ENCODE measurements at regions not wholly inside any gene's neighbourhood (a gene's known extent, or its start where the extent isn't known, plus 50 kb on each side); places are given as distances from the start of the nearest gene placed in this dataset.

GRCh38 chr17:34728771-34729310 is 149.5 kb downstream of the TMEM132E start:
- intact Hi-C loops (cut with micrococcal nuclease) = no loop called here
- no peaks in the 10 kb centered on the region for H3K9me3 ChIP-seq (ENCODE audit: control insufficient read depth in 1 of 2, low read length in 2 of 2)

DNA sequence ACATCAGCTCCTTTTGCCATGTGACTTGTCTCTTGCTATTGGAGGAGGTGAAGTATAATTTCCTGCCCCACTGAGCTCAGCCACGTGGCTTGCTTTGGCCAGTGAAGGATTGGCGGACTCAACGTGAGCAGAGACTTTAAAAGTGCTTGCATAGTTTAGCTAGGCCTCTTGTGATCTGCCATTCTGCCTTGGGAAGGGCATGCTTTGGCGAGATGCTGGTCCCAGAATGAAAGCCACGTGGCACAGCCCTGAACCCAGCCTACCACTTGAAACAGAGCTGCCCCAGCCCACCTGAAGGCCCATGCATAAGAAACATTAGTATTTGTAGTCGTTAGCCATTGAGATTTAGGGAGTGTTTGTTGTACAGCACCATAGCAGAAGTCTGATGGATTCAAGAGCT is 148.2 kb downstream of the TMEM132E start:
- CTCF ChIA-PET (ENCODE audit: partially characterized antibody) = no interaction called here
- Histone ChIP-seq H3K9me3 (ENCODE audit: control insufficient read depth in 1 of 2, low read length in 2 of 2) (no peaks in the 10 kb centered on the region), H3K4me1 (ENCODE audit: insufficient read depth, low read length) (no peaks in the 10 kb centered on the region), H3K4me3 (ENCODE audit: low read length in 2 of 2) (no peak overlapping the region), H3K36me3 (ENCODE audit: insufficient read depth, low read length) (no peaks in the 10 kb centered on the region), H3K27me3 (ENCODE audit: insufficient read depth, low read length) (no peaks in the 10 kb centered on the region), H3K27ac (ENCODE audit: low read depth, low read length) (no peak overlapping the region)
- intact Hi-C loops (cut with micrococcal nuclease) = no loop called here
- Mint-ChIP-seq H3K27ac (no peak overlapping the region), H3K4me3 (no peak overlapping the region), H3K4me1 (no peaks in the 10 kb centered on the region), H3K9me3 (peaks cover 0 to 7% (median 4%) of the 10 kb centered on the region in 8 donors), H3K36me3 (no peaks in the 10 kb centered on the region), H3K27me3 (peaks cover 8 to 16% of the 10 kb centered on the region in 2 donors)
- POLR2A ChIA-PET (ENCODE audit: partially characterized antibody) = no interaction called here
- DNase-seq = no peak

More at GRCh38 chr17:34728771-34729310, 149.5 kb downstream of the TMEM132E start:
- Mint-ChIP-seq H3K4me3 (no peak overlapping the region), H3K27ac (no peak overlapping the region), H3K9me3 (peaks cover 0 to 7% (median 4%) of the 10 kb centered on the region in 8 donors), H3K36me3 (no peaks in the 10 kb centered on the region), H3K27me3 (peaks cover 8 to 16% of the 10 kb centered on the region in 2 donors), H3K4me1 (no peaks in the 10 kb centered on the region)
- Histone ChIP-seq H3K4me3 (ENCODE audit: low read length in 2 of 2) (no peak overlapping the region), H3K4me1 (ENCODE audit: insufficient read depth, low read length) (no peaks in the 10 kb centered on the region), H3K36me3 (ENCODE audit: insufficient read depth, low read length) (no peaks in the 10 kb centered on the region), H3K27ac (ENCODE audit: low read depth, low read length) (no peak overlapping the region), H3K27me3 (ENCODE audit: insufficient read depth, low read length) (no peaks in the 10 kb centered on the region)
- no peak for DNase-seq
- CTCF ChIA-PET (ENCODE audit: partially characterized antibody) = no interaction called here
- POLR2A ChIA-PET (ENCODE audit: partially characterized antibody) = no interaction called here

DNA sequence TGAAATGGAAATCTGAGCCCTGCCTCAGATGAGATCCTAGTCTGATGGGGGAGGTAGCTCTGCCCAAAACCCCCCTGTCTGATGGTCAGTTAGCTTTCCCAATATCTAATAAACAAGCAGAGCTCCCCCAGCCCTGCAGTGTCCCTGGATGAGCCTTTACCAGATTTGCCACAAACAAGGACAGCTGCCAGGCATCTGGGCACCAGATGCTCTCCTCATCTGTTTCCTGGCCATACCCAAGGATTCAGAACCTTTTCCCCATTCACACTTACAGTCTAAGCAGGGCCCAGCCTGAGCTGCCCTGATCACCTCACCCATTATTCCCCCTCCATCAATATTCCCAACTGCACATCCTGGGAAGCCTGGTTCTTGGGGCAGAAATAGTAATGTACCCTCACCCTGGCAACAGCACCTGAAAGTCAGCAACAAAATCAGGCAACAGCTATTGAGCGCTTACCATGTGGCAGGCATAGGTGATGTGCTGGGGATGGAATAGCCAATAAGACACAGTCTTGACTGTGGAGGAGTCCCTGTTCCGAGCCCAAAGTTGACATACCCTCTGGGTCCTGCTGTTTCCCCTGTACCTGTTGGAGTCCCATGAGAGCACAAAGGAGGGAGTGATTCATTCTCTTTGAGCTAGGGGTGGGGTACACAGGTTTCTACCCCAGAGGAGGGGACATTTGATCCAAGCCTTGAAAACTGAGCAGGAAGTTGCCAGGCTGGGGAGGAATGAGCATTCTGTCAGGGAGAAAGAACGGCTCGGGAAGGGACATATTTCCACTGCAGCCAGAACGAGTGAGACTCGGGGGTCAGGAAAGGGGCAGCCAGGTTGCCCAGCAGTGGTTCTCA is 147.4 kb downstream of the TMEM132E start:
- Mint-ChIP-seq H3K4me3 (no peak overlapping the region), H3K4me1 (no peaks in the 10 kb centered on the region), H3K36me3 (no peaks in the 10 kb centered on the region), H3K27ac (no peak overlapping the region), H3K9me3 (peaks cover 0 to 6% (median 2%) of the 10 kb centered on the region in 8 donors), H3K27me3 (peaks cover 8 to 18% of the 10 kb centered on the region in 2 donors)
- Histone ChIP-seq H3K27me3 (ENCODE audit: insufficient read depth, low read length) (no peaks in the 10 kb centered on the region), H3K27ac (ENCODE audit: low read depth, low read length) (no peak overlapping the region), H3K4me3 (ENCODE audit: low read length in 2 of 2) (no peak overlapping the region), H3K36me3 (ENCODE audit: insufficient read depth, low read length) (no peaks in the 10 kb centered on the region), H3K4me1 (ENCODE audit: insufficient read depth, low read length) (no peaks in the 10 kb centered on the region), H3K9me3 (ENCODE audit: control insufficient read depth in 1 of 2, low read length in 2 of 2) (no peaks in the 10 kb centered on the region)
- POLR2A ChIA-PET (ENCODE audit: partially characterized antibody) = no interaction called here
- intact Hi-C loops (cut with micrococcal nuclease) = no loop called here
- CTCF ChIA-PET (ENCODE audit: partially characterized antibody) = no interaction called here
- no peak for DNase-seq

DNA sequence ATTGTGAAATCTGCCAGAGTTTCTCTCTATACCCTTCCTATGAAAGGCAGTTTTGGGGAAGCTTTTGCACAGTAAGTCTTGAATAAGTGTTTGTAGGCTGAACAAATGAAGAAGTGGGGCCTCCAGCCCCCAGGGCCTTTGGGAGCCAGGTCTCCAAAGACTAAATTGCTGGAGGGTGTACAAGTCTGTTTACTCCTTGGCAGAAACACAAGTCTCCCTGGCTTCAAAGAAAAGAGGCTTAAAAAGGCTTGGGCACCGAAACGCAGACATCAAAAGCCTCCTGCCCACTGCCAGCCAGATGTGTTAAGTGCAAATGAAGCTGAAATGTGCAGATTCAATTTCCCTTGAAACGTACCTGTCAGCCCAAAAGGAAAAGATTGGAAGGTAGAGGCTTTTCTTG is 146.3 kb downstream of the TMEM132E start:
- intact Hi-C loops (cut with micrococcal nuclease) = no loop called here
- H3K4me1 Mint-ChIP-seq = no peaks in the 10 kb centered on the region
- H3K27me3 Mint-ChIP-seq = peaks cover 3 to 17% of the 10 kb centered on the region in 2 donors
- Histone ChIP-seq H3K36me3 (ENCODE audit: insufficient read depth, low read length) (no peaks in the 10 kb centered on the region), H3K4me1 (ENCODE audit: insufficient read depth, low read length) (no peaks in the 10 kb centered on the region), H3K4me3 (ENCODE audit: low read length in 2 of 2) (no peak overlapping the region), H3K27ac (ENCODE audit: low read depth, low read length) (no peak overlapping the region), H3K27me3 (ENCODE audit: insufficient read depth, low read length) (no peaks in the 10 kb centered on the region), H3K9me3 (ENCODE audit: control insufficient read depth in 1 of 2, low read length in 2 of 2) (no peaks in the 10 kb centered on the region)
- ChIA-PET POLR2A (ENCODE audit: partially characterized antibody) (no interaction called here), CTCF (ENCODE audit: partially characterized antibody) (no interaction called here)
- H3K4me3 Mint-ChIP-seq = no peak overlapping the region
- no peak for DNase-seq
- peaks cover 0 to 2% (median 0%) of the 10 kb centered on the region in 8 donors for H3K9me3 Mint-ChIP-seq
- H3K36me3 Mint-ChIP-seq = no peaks in the 10 kb centered on the region
- no peak overlapping the region for H3K27ac Mint-ChIP-seq

DNA sequence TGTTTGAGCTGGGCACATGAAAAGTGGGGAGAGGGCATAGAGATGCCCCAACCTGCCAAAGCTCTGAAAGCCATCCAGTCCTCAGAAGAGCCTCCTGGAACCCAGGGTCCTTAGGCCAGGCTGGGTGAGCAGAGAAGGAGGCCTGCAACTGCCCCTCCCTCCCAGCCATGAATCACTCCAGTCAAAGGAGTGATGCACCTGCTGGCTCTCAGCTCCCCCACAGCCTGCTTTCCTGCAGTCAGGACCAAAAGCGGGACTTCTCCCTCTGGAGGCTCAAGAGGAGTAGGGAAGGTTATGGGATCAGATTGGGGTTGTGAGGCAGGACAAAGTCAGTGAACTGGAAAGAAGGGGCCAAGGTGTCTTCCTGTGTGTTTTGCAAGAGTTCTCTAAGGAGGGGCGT is 145.6 kb downstream of the TMEM132E start:
- no peaks in the 10 kb centered on the region for H3K9me3 ChIP-seq (ENCODE audit: control insufficient read depth in 1 of 2, low read length in 2 of 2)
- CTCF ChIA-PET (ENCODE audit: partially characterized antibody) = no interaction called here
- H3K36me3 Mint-ChIP-seq = no peaks in the 10 kb centered on the region
- no peaks in the 10 kb centered on the region for H3K4me1 ChIP-seq (ENCODE audit: insufficient read depth, low read length)
- H3K27ac Mint-ChIP-seq = no peak overlapping the region
- no peaks in the 10 kb centered on the region for H3K4me1 Mint-ChIP-seq
- intact Hi-C loops (cut with micrococcal nuclease) = no loop called here
- no peaks in the 10 kb centered on the region for H3K36me3 ChIP-seq (ENCODE audit: insufficient read depth, low read length)
- H3K9me3 Mint-ChIP-seq = peaks cover 0 to 2% (median 0%) of the 10 kb centered on the region in 8 donors
- no peak overlapping the region for H3K27ac ChIP-seq (ENCODE audit: low read depth, low read length)
- POLR2A ChIA-PET (ENCODE audit: partially characterized antibody) = no interaction called here
- no peak for DNase-seq
- no peak overlapping the region for H3K4me3 ChIP-seq (ENCODE audit: low read length in 2 of 2)
- peaks cover 3 to 23% of the 10 kb centered on the region in 2 donors for H3K27me3 Mint-ChIP-seq
- H3K4me3 Mint-ChIP-seq = no peak overlapping the region
- H3K27me3 ChIP-seq (ENCODE audit: insufficient read depth, low read length) = no peaks in the 10 kb centered on the region

DNA sequence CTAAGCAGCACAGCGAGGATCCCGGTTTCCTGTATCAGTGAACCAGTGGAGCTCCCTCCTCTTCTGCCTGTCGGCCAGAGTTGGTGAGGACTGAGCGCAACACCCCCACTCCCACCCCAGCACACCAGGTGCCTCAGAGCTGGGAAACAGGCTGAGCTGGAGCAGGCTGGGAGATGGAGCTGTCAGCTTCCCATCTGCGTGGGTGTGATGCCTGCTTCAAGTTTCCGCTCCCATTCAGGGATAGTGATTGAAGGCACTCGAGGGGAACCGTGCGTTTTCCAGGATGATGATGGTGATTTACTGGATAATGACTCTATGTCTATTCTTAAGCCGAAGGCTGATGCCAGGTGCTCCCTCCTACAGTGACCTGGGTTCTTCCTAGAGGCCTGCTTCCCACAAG is 144.5 kb downstream of the TMEM132E start:
- DNase-seq = no peak
- intact Hi-C loops (cut with micrococcal nuclease) = no loop called here
- ChIA-PET POLR2A (ENCODE audit: partially characterized antibody) (no interaction called here), CTCF (ENCODE audit: partially characterized antibody) (no interaction called here)
- no peak overlapping the region for H3K27ac ChIP-seq (ENCODE audit: low read depth, low read length)
- H3K4me1 Mint-ChIP-seq = no peaks in the 10 kb centered on the region
- no peaks in the 10 kb centered on the region for H3K4me1 ChIP-seq (ENCODE audit: insufficient read depth, low read length)
- H3K4me3 Mint-ChIP-seq = no peak overlapping the region
- H3K27ac Mint-ChIP-seq = no peak overlapping the region
- H3K27me3 ChIP-seq (ENCODE audit: insufficient read depth, low read length) = no peaks in the 10 kb centered on the region
- H3K9me3 Mint-ChIP-seq = peaks cover 0 to 2% (median 0%) of the 10 kb centered on the region in 8 donors
- no peaks in the 10 kb centered on the region for H3K36me3 Mint-ChIP-seq
- no peaks in the 10 kb centered on the region for H3K9me3 ChIP-seq (ENCODE audit: control insufficient read depth in 1 of 2, low read length in 2 of 2)
- peaks cover 3 to 24% of the 10 kb centered on the region in 2 donors for H3K27me3 Mint-ChIP-seq
- no peak overlapping the region for H3K4me3 ChIP-seq (ENCODE audit: low read length in 2 of 2)
- no peaks in the 10 kb centered on the region for H3K36me3 ChIP-seq (ENCODE audit: insufficient read depth, low read length)

DNA sequence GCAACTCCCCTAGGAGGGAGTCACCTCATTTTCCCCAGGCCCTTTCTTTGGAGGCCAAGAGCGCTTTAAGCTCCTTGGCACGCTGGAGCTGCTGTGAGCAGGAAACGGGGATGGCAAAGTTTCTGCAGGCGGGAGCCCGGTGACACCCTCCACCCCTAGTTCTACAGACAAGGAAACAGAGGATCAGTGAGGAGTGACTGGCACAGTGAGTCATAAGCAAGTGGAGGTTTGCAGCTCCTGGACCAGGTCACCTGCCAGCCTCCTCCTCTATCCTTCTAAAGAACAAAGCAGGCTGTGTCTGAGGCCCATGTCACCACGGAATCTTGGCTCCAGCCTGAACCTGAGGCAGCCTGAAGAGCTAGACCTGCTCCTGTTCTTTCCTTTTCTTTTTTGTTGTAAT is 141.9 kb downstream of the TMEM132E start:
- Mint-ChIP-seq H3K4me3 (no peak overlapping the region), H3K27ac (no peak overlapping the region), H3K4me1 (no peaks in the 10 kb centered on the region), H3K36me3 (no peaks in the 10 kb centered on the region), H3K9me3 (peaks cover 0 to 2% (median 0%) of the 10 kb centered on the region in 8 donors), H3K27me3 (peaks cover 0 to 21% of the 10 kb centered on the region in 2 donors)
- intact Hi-C loops (cut with micrococcal nuclease) = no loop called here
- Histone ChIP-seq H3K36me3 (ENCODE audit: insufficient read depth, low read length) (no peaks in the 10 kb centered on the region), H3K27ac (ENCODE audit: low read depth, low read length) (no peak overlapping the region), H3K9me3 (ENCODE audit: control insufficient read depth in 1 of 2, low read length in 2 of 2) (no peaks in the 10 kb centered on the region), H3K4me1 (ENCODE audit: insufficient read depth, low read length) (no peaks in the 10 kb centered on the region), H3K4me3 (ENCODE audit: low read length in 2 of 2) (no peak overlapping the region), H3K27me3 (ENCODE audit: insufficient read depth, low read length) (no peaks in the 10 kb centered on the region)
- ChIA-PET POLR2A (ENCODE audit: partially characterized antibody) (no interaction called here), CTCF (ENCODE audit: partially characterized antibody) (no interaction called here)
- DNase-seq = no peak

All from CD4-positive, alpha-beta memory T cell (primary cell).